ENCODE measurements at regions not wholly inside any gene's neighbourhood (a gene's known extent, or its start where the extent isn't known, plus 50 kb on each side); places are given as distances from the start of the nearest gene placed in this dataset.

GRCh38 chr1:96473791-96474434 lies 247.7 kb upstream of the PTBP2 start:
- H2AFZ ChIP-seq (ENCODE audit: low read length), result no peak overlapping the region
- H3K9me2 ChIP-seq (replicated peaks; ENCODE audit: low read depth, low read length), result no peaks in the 10 kb centered on the region

DNA sequence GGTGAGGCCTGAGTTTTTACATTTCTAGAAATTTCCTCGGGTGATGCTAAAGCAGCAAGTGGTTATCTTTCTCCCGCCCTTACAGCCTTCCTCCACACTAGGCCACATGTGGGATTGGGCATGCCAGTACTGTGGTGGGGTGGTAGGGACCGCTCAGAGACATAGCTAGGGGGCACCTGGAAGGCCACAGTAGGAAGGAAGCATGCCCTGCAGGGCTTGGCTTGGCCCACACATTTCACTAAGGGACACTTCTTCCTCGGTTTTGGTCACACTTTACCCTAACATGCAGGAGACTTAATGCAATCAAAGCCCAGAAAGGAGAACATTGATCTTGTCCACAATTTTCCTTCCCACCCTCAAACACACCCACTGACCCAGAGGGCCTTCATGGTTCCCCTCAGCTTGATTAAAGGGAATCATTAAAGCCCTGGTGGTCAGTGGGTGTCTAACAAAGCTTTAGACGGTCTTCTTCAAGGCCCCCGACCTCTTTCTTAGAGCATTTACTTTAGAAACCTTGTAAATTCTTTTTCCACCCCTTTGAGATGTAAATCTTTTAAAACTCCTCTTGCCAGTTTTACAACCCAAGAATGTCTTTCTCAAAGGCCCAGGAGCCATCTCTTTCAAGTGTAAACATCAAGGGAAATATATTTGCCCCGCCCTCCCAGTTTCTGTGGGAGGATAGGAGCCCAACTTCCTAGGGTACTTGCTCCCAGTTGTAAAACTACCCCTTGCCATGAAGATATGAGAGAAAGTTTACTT lies 246.4 kb upstream of the PTBP2 start:
- TF ChIP-seq, protein P1, sequence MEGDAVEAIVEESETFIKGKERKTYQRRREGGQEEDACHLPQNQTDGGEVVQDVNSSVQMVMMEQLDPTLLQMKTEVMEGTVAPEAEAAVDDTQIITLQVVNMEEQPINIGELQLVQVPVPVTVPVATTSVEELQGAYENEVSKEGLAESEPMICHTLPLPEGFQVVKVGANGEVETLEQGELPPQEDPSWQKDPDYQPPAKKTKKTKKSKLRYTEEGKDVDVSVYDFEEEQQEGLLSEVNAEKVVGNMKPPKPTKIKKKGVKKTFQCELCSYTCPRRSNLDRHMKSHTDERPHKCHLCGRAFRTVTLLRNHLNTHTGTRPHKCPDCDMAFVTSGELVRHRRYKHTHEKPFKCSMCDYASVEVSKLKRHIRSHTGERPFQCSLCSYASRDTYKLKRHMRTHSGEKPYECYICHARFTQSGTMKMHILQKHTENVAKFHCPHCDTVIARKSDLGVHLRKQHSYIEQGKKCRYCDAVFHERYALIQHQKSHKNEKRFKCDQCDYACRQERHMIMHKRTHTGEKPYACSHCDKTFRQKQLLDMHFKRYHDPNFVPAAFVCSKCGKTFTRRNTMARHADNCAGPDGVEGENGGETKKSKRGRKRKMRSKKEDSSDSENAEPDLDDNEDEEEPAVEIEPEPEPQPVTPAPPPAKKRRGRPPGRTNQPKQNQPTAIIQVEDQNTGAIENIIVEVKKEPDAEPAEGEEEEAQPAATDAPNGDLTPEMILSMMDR (conservative IDR thresholded peaks at IDR 0.05; ENCODE audit: low read length), result no peak
- TF ChIP-seq EZH2phosphoT487 (IDR thresholded peaks at IDR 0.05; ENCODE audit: borderline replicate concordance), result no peak
- no peak overlapping the region for H2AFZ ChIP-seq (ENCODE audit: low read length)
- H3K4me1 ChIP-seq (ENCODE audit: insufficient read depth, low read length, poor library complexity, severe bottlenecking), result no peaks in the 10 kb centered on the region
- no peaks in the 10 kb centered on the region for H3K36me3 ChIP-seq (ENCODE audit: insufficient read depth, low read length)
- H4K20me1 ChIP-seq (ENCODE audit: insufficient read depth, low read length, poor library complexity, severe bottlenecking), result no peaks in the 10 kb centered on the region
- no peaks in the 10 kb centered on the region for H3K27me3 ChIP-seq (ENCODE audit: insufficient read depth, low read length, poor library complexity, severe bottlenecking)
- H3F3A ChIP-seq (ENCODE audit: low read depth), result no peaks in the 10 kb centered on the region
- no peak overlapping the region for H3K9ac ChIP-seq (ENCODE audit: low read depth, low read length, poor library complexity, severe bottlenecking)
- no peaks in the 10 kb centered on the region for H3K9me3 ChIP-seq (ENCODE audit: insufficient read depth, low read depth, low read length)
- H3K9me2 ChIP-seq (replicated peaks; ENCODE audit: low read depth, low read length), result no peaks in the 10 kb centered on the region
- H3K4me2 ChIP-seq (ENCODE audit: low read depth, low read length, poor library complexity, severe bottlenecking), result no peak overlapping the region
- no peak overlapping the region for H3K4me3 ChIP-seq (ENCODE audit: low read length, poor library complexity, severe bottlenecking)
- no peaks in the 10 kb centered on the region for H3K79me2 ChIP-seq (ENCODE audit: insufficient read depth, low read length)

More at GRCh38 chr1:96473791-96474434, 247.7 kb upstream of the PTBP2 start:
- Histone ChIP-seq H3F3A (ENCODE audit: low read depth) (no peaks in the 10 kb centered on the region), H3K27me3 (ENCODE audit: insufficient read depth, low read length, poor library complexity, severe bottlenecking) (no peaks in the 10 kb centered on the region), H3K79me2 (ENCODE audit: insufficient read depth, low read length) (no peaks in the 10 kb centered on the region), H3K4me3 (ENCODE audit: low read length, poor library complexity, severe bottlenecking) (no peak overlapping the region), H3K4me1 (ENCODE audit: insufficient read depth, low read length, poor library complexity, severe bottlenecking) (no peaks in the 10 kb centered on the region), H4K20me1 (ENCODE audit: insufficient read depth, low read length, poor library complexity, severe bottlenecking) (no peaks in the 10 kb centered on the region), H3K9ac (ENCODE audit: low read depth, low read length, poor library complexity, severe bottlenecking) (no peak overlapping the region), H3K4me2 (ENCODE audit: low read depth, low read length, poor library complexity, severe bottlenecking) (no peak overlapping the region), H3K36me3 (ENCODE audit: insufficient read depth, low read length) (no peaks in the 10 kb centered on the region), H3K9me3 (ENCODE audit: insufficient read depth, low read depth, low read length) (no peaks in the 10 kb centered on the region)
- no peak for TF ChIP-seq EZH2phosphoT487 (IDR thresholded peaks at IDR 0.05; ENCODE audit: borderline replicate concordance)
- TF ChIP-seq, protein P1 (conservative IDR thresholded peaks at IDR 0.05; ENCODE audit: low read length), result no peak

GRCh38 chr1:96475903-96476302 lies 245.7 kb upstream of the PTBP2 start:
- H3K36me3 ChIP-seq (ENCODE audit: insufficient read depth, low read length), result no peaks in the 10 kb centered on the region
- H2AFZ ChIP-seq (ENCODE audit: low read length), result no peak overlapping the region
- H3K9me2 ChIP-seq (replicated peaks; ENCODE audit: low read depth, low read length), result no peaks in the 10 kb centered on the region
- H3F3A ChIP-seq (ENCODE audit: low read depth), result no peaks in the 10 kb centered on the region
- no peak overlapping the region for H3K4me2 ChIP-seq (ENCODE audit: low read depth, low read length, poor library complexity, severe bottlenecking)
- no peaks in the 10 kb centered on the region for H3K9me3 ChIP-seq (ENCODE audit: insufficient read depth, low read depth, low read length)
- H4K20me1 ChIP-seq (ENCODE audit: insufficient read depth, low read length, poor library complexity, severe bottlenecking), result no peaks in the 10 kb centered on the region
- no peaks in the 10 kb centered on the region for H3K79me2 ChIP-seq (ENCODE audit: insufficient read depth, low read length)
- no peaks in the 10 kb centered on the region for H3K27me3 ChIP-seq (ENCODE audit: insufficient read depth, low read length, poor library complexity, severe bottlenecking)
- no peak for TF ChIP-seq EZH2phosphoT487 (IDR thresholded peaks at IDR 0.05; ENCODE audit: borderline replicate concordance)
- TF ChIP-seq, protein P1 (conservative IDR thresholded peaks at IDR 0.05; ENCODE audit: low read length), result no peak
- no peak overlapping the region for H3K9ac ChIP-seq (ENCODE audit: low read depth, low read length, poor library complexity, severe bottlenecking)
- no peak overlapping the region for H3K4me3 ChIP-seq (ENCODE audit: low read length, poor library complexity, severe bottlenecking)
- H3K4me1 ChIP-seq (ENCODE audit: insufficient read depth, low read length, poor library complexity, severe bottlenecking), result no peaks in the 10 kb centered on the region
